ENCODE measurements at regions not wholly inside any gene's neighbourhood (a gene's known extent, or its start where the extent isn't known, plus 50 kb on each side); places are given as distances from the start of the nearest gene placed in this dataset.

DNA sequence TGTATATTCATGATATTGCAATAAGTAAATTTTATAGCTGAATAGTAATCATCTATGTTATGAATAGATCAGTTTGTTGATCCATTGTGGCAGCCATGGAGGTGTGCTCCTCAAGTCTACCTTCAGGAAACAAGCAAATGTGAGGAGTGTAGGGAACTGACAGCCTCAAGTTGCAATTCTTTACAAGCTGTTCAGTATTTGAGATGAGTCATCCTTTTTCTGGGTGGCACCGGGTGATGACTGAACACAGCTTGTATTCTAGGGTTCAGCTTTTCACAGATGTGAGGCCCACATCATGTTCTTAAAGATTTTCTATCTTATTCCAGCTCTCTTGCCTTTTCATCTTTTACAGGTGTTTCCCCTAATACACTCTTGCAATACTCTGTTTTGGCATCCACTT is 452.4 kb downstream of the KCNH5 start:
- peaks cover 0 to 5% (median 0%) of the 10 kb centered on the region in 3 donors for H3K9me3 ChIP-seq
- TF ChIP-seq CTCF (IDR thresholded peaks at IDR 0.05) = no peak
- TF ChIP-seq POLR2A (IDR thresholded peaks at IDR 0.05) = no peak
- DNase-seq = no peak
- intact Hi-C loops (cut with DNase I) = no loop called here
- no peaks in the 10 kb centered on the region for H3K4me1 ChIP-seq
- WGBS, 2 donors = 86 to 89% methylated on average over 1 of the region's 1 CpG
- no peak overlapping the region for H3K27ac ChIP-seq
- no peaks in the 10 kb centered on the region for H3K27me3 ChIP-seq
- no peak overlapping the region for H3K4me3 ChIP-seq
- H3K36me3 ChIP-seq (replicated peaks in 1 of 2; ENCODE audit: insufficient read depth in 1 of 2, low read depth in 2 of 2) = no peaks in the 10 kb centered on the region
- ATAC-seq = no peak

DNA sequence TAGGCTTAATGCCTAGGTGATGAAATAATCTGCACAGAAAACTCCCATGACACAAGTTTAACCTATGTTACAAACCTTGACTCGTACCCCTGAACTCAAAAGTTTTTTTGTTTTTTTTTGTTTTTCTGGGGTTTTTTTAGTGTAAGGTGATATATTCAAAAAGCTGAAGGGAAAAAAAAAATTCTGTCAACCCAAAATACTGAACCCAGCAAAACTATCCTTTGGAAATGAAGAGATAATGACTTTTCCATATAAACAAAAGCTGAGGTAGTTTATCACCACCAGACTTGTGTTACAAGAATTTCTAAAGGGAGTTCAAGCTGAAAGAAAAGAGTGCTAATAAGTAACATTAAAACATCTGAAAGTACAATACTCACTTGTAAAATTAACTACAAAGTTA is 448.1 kb downstream of the KCNH5 start:
- 78 to 89% methylated on average over 1 of the region's 1 CpG for WGBS, 2 donors

DNA sequence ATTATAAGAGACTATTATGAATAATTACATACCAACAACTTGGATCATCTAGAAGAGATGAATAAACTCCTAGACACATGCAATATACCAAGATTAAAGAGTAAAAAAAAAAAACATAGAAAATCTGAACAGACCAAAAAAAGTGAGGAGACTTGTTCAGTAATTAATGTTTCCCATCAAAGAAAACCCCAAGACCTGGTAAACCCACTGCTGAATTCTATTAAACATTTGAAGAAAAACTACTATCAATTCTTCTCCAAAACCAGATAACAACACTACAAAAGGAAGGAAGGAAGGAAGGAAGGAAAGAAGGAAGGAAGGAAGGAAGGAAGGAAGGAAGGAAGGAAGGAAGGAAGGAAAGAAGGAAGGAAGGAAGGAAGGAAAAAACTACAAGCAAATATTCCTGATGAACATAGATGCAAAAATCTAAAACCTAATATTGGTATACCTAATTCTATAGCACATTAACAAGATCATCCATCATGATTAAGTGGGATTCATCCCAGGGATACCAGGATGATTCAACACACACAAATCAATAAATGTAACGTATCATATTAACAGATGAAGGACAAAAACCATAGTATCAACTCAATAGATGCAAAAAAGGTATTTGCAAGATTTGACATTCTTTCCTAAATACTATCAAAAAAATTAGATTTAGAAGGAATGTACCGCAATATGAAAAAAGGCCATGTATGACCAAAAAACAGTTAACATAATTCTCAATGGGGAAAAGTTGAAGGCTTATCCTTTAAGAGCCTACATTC is 445.5 kb downstream of the KCNH5 start:
- Histone ChIP-seq H3K4me3 (no peak overlapping the region), H3K27me3 (no peaks in the 10 kb centered on the region), H3K36me3 (replicated peaks in 1 of 2; ENCODE audit: insufficient read depth in 1 of 2, low read depth in 2 of 2) (no peaks in the 10 kb centered on the region), H3K4me1 (no peaks in the 10 kb centered on the region), H3K27ac (no peak overlapping the region), H3K9me3 (peaks cover 0 to 5% (median 0%) of the 10 kb centered on the region in 3 donors)
- ATAC-seq = no peak
- no peak for DNase-seq
- TF ChIP-seq CTCF (IDR thresholded peaks at IDR 0.05) (no peak), POLR2A (IDR thresholded peaks at IDR 0.05) (no peak)
- WGBS, 2 donors = 70 to 72% methylated on average over 2 of the region's 2 CpGs
- intact Hi-C loops (cut with DNase I) = no loop called here

More for the DNA sequence above, 448.1 kb downstream of the KCNH5 start:
- no peak for TF ChIP-seq POLR2A (IDR thresholded peaks at IDR 0.05)
- TF ChIP-seq CTCF (IDR thresholded peaks at IDR 0.05) = no peak
- ATAC-seq (no peak), DNase-seq (no peak)
- Histone ChIP-seq H3K4me1 (no peaks in the 10 kb centered on the region), H3K27me3 (no peaks in the 10 kb centered on the region), H3K4me3 (no peak overlapping the region), H3K36me3 (replicated peaks in 1 of 2; ENCODE audit: insufficient read depth in 1 of 2, low read depth in 2 of 2) (no peaks in the 10 kb centered on the region), H3K9me3 (peaks cover 0 to 5% (median 0%) of the 10 kb centered on the region in 3 donors), H3K27ac (no peak overlapping the region)
- intact Hi-C loops (cut with DNase I) = no loop called here

DNA sequence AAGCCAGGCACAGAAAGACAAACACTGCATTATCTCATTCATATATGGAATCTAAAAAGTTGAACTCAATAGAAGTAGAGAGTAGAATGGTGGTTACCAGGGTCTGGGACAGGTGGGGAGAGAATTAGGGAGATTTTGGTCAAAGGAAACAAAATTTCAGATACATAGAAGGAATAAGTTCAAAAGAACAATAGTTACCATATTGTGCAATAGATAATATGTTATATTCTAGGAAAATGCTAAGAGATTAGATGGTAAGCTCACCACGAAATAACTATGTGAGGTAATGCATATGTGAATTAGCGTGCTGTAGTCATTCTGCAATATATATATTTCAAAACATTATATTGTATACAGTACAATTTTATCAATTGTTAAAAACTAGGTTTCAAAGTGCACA is 442.5 kb downstream of the KCNH5 start:
- ATAC-seq (no peak), DNase-seq (no peak)
- H3K27me3 ChIP-seq = no peaks in the 10 kb centered on the region
- intact Hi-C loops (cut with DNase I) = no loop called here
- TF ChIP-seq POLR2A (IDR thresholded peaks at IDR 0.05) (no peak), CTCF (IDR thresholded peaks at IDR 0.05) (no peak)
- 73 to 89% methylated on average over 2 of the region's 2 CpGs for WGBS, 2 donors
- no peaks in the 10 kb centered on the region for H3K4me1 ChIP-seq
- H3K36me3 ChIP-seq (replicated peaks in 1 of 2; ENCODE audit: insufficient read depth in 1 of 2, low read depth in 2 of 2) = no peaks in the 10 kb centered on the region
- H3K27ac ChIP-seq = no peak overlapping the region
- H3K9me3 ChIP-seq = no peaks in the 10 kb centered on the region
- no peak overlapping the region for H3K4me3 ChIP-seq

DNA sequence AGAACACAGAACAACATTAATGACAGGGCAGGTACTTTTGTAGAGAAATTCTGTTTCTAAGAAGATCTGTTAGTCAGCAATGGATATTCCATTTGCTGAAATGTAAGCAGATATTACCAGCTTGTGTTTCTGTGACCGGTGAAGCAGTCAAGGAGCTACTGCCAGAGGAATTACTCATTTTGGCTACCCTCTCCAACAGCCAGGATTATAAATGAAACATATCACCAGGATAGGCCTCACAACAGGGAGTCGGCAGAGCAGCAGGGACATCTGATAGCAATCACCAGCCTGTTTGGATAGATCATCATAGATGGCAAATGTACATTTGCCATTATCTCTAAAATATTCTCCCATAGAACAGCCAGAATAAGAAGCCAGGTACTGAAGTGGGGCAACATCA is 440.7 kb downstream of the KCNH5 start:
- Histone ChIP-seq H3K4me1 (no peaks in the 10 kb centered on the region), H3K36me3 (replicated peaks in 1 of 2; ENCODE audit: insufficient read depth in 1 of 2, low read depth in 2 of 2) (no peaks in the 10 kb centered on the region), H3K27ac (no peak overlapping the region), H3K9me3 (no peaks in the 10 kb centered on the region), H3K27me3 (no peaks in the 10 kb centered on the region), H3K4me3 (no peak overlapping the region)
- ATAC-seq (no peak), DNase-seq (no peak)
- WGBS, 2 donors = 73 to 83% methylated on average over 2 of the region's 2 CpGs
- intact Hi-C loops (cut with DNase I) = no loop called here
- TF ChIP-seq POLR2A (IDR thresholded peaks at IDR 0.05) = no peak
- TF ChIP-seq CTCF (IDR thresholded peaks at IDR 0.05) = no peak

Measured in body of pancreas (tissue), 4 donors.